ENCODE measurements at regions not wholly inside any gene's neighbourhood (a gene's known extent, or its start where the extent isn't known, plus 50 kb on each side); places are given as distances from the start of the nearest gene placed in this dataset.

GRCh38 chr11:10374386-10374785 lies 69.5 kb downstream of the ADM start:
- TF ChIP-seq, protein P1, sequence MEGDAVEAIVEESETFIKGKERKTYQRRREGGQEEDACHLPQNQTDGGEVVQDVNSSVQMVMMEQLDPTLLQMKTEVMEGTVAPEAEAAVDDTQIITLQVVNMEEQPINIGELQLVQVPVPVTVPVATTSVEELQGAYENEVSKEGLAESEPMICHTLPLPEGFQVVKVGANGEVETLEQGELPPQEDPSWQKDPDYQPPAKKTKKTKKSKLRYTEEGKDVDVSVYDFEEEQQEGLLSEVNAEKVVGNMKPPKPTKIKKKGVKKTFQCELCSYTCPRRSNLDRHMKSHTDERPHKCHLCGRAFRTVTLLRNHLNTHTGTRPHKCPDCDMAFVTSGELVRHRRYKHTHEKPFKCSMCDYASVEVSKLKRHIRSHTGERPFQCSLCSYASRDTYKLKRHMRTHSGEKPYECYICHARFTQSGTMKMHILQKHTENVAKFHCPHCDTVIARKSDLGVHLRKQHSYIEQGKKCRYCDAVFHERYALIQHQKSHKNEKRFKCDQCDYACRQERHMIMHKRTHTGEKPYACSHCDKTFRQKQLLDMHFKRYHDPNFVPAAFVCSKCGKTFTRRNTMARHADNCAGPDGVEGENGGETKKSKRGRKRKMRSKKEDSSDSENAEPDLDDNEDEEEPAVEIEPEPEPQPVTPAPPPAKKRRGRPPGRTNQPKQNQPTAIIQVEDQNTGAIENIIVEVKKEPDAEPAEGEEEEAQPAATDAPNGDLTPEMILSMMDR (IDR thresholded peaks at IDR 0.05; ENCODE audit: unreplicated experiment) = no peak
- H3K4me3 Mint-ChIP-seq (ENCODE audit: unreplicated experiment) = no peak overlapping the region
- H3K4me1 Mint-ChIP-seq (ENCODE audit: insufficient read depth, unreplicated experiment) = no peaks in the 10 kb centered on the region
- POLR2A ChIA-PET = no interaction called here
- no peaks in the 10 kb centered on the region for H3K36me3 Mint-ChIP-seq (ENCODE audit: insufficient read depth, unreplicated experiment)
- H3K9me3 Mint-ChIP-seq (ENCODE audit: unreplicated experiment) = no peaks in the 10 kb centered on the region
- BruUV-seq (replicated peaks) = no TSS peak
- no peak overlapping the region for H3K27ac Mint-ChIP-seq (ENCODE audit: low read depth, unreplicated experiment)
- no peak for DNase-seq (ENCODE audit: unreplicated experiment)
- no peaks in the 10 kb centered on the region for H3K27me3 Mint-ChIP-seq (ENCODE audit: insufficient read depth, unreplicated experiment)
- intact Hi-C loops (cut with micrococcal nuclease) = no loop called here
- CTCF ChIA-PET = interaction anchor here (1.0 kb wide), 1 partner anchor 8 kb away, joined by 7 read pairs; no protein-coding TSS in a partner anchor

- TF ChIP-seq, protein P1 (IDR thresholded peaks at IDR 0.05; ENCODE audit: unreplicated experiment) = no peak
- Mint-ChIP-seq H3K9me3 (ENCODE audit: unreplicated experiment) (no peaks in the 10 kb centered on the region), H3K36me3 (ENCODE audit: insufficient read depth, unreplicated experiment) (no peaks in the 10 kb centered on the region), H3K27me3 (ENCODE audit: insufficient read depth, unreplicated experiment) (no peaks in the 10 kb centered on the region), H3K4me1 (ENCODE audit: insufficient read depth, unreplicated experiment) (no peaks in the 10 kb centered on the region), H3K4me3 (ENCODE audit: unreplicated experiment) (no peak overlapping the region), H3K27ac (ENCODE audit: low read depth, unreplicated experiment) (no peak overlapping the region)
- no TSS peak for BruUV-seq (replicated peaks)
- POLR2A ChIA-PET = no interaction called here
- intact Hi-C loops (cut with micrococcal nuclease) = no loop called here
- CTCF ChIA-PET = interaction anchor here (0.8 to 1.4 kb wide), 3 partner anchors 8 to 31 kb away, joined by 5 to 7 read pairs (median 6); no protein-coding TSS in a partner anchor
- DNase-seq (ENCODE audit: unreplicated experiment) = no peak
Observed at GRCh38 chr11:10375280-10375971, 70.6 kb downstream of the ADM start.

GRCh38 chr11:10376061-10376460 lies 71.2 kb downstream of the ADM start:
- no peaks in the 10 kb centered on the region for H3K27me3 Mint-ChIP-seq (ENCODE audit: insufficient read depth, unreplicated experiment)
- H3K36me3 Mint-ChIP-seq (ENCODE audit: insufficient read depth, unreplicated experiment) = no peaks in the 10 kb centered on the region
- ChIA-PET POLR2A (no interaction called here), CTCF (interaction anchor here (0.8 to 1.4 kb wide), 2 partner anchors 9 to 30 kb away, joined by 5 to 6 read pairs; no protein-coding TSS in a partner anchor)
- intact Hi-C loops (cut with micrococcal nuclease) = no loop called here
- no peak for DNase-seq (ENCODE audit: unreplicated experiment)
- BruUV-seq (replicated peaks) = no TSS peak
- no peak overlapping the region for H3K4me3 Mint-ChIP-seq (ENCODE audit: unreplicated experiment)
- H3K9me3 Mint-ChIP-seq (ENCODE audit: unreplicated experiment) = no peaks in the 10 kb centered on the region
- TF ChIP-seq, protein P1 (IDR thresholded peaks at IDR 0.05; ENCODE audit: unreplicated experiment) = no peak
- no peaks in the 10 kb centered on the region for H3K4me1 Mint-ChIP-seq (ENCODE audit: insufficient read depth, unreplicated experiment)
- no peak overlapping the region for H3K27ac Mint-ChIP-seq (ENCODE audit: low read depth, unreplicated experiment)

DNA sequence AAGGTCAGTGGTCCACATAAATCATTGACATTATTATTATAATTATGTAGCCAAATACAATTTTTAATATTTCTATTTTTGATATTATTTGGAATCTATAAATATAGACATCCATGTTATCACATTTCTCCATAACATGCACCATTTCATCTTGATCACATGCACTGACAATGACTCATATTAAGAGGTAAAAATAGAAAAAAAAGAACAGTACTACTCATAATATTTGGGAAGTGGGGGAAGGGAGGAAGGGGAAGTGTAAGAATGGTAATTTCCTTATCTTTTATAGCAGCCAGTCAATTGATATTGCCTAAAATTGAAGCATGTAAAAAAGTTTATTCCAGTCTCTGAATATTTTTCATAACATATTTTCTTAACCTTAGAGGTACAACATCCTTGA lies 72.3 kb downstream of the ADM start:
- Mint-ChIP-seq H3K4me1 (ENCODE audit: insufficient read depth, unreplicated experiment) (no peaks in the 10 kb centered on the region), H3K4me3 (ENCODE audit: unreplicated experiment) (no peak overlapping the region), H3K9me3 (ENCODE audit: unreplicated experiment) (no peaks in the 10 kb centered on the region), H3K27me3 (ENCODE audit: insufficient read depth, unreplicated experiment) (peaks cover 10% of the 10 kb centered on the region), H3K36me3 (ENCODE audit: insufficient read depth, unreplicated experiment) (no peaks in the 10 kb centered on the region), H3K27ac (ENCODE audit: low read depth, unreplicated experiment) (no peak overlapping the region)
- CTCF ChIA-PET = interaction anchor here (0.6 to 4.3 kb wide), 3 partner anchors 10 to 894 kb away, joined by 3 to 24 read pairs (median 6); no protein-coding TSS in a partner anchor
- BruUV-seq (replicated peaks) = no TSS peak
- POLR2A ChIA-PET = no interaction called here
- TF ChIP-seq, protein P1 (IDR thresholded peaks at IDR 0.05; ENCODE audit: unreplicated experiment) = no peak
- no peak for DNase-seq (ENCODE audit: unreplicated experiment)
- intact Hi-C loops (cut with micrococcal nuclease) = no loop called here

All from MCF 10A (cell line).